Stimulated activated naive CD8-positive, alpha-beta T cell treated with anti-CD3 and anti-CD28 coated beads, Interleukin-15, Interleukin-2, amounts not matched to agents 100 ng/mL and 50 ng/mL, for 24 hours (primary cell): ENCODE measurements at regions not wholly inside any gene's neighbourhood (a gene's known extent, or its start where the extent isn't known, plus 50 kb on each side); places are given as distances from the start of the nearest gene placed in this dataset.

Experiments
- H3K27ac Mint-ChIP-seq: one replicate; pipeline ENCODE4 v1.8.0; 2021; ENCODE audit warnings: mild to moderate bottlenecking, mixed read lengths
- H3K27me3 Mint-ChIP-seq: one replicate; pipeline ENCODE4 v1.8.0; 2021; ENCODE audit warnings: mixed read lengths
- H3K36me3 Mint-ChIP-seq: one replicate; pipeline ENCODE4 v1.8.0; 2021; ENCODE audit warnings: low read depth, mixed read lengths
- H3K4me1 Mint-ChIP-seq: one replicate; pipeline ENCODE4 v1.8.0; 2021; ENCODE audit warnings: low read depth, mixed read lengths
- H3K4me3 Mint-ChIP-seq: one replicate; pipeline ENCODE4 v1.8.0; 2021; ENCODE audit warnings: mild to moderate bottlenecking, mixed read lengths
- H3K9me3 Mint-ChIP-seq: one replicate; pipeline ENCODE4 v1.8.0; 2021; ENCODE audit warnings: mixed read lengths

GRCh38 chr2:186220409-186220808 lies 265.7 kb upstream of the ZC3H15 start:
- H3K27me3 Mint-ChIP-seq, result no peaks in the 10 kb centered on the region
- H3K9me3 Mint-ChIP-seq, result peaks cover 13% of the 10 kb centered on the region
- H3K4me3 Mint-ChIP-seq, result no peak overlapping the region
- no peaks in the 10 kb centered on the region for H3K4me1 Mint-ChIP-seq
- no peak overlapping the region for H3K27ac Mint-ChIP-seq
- H3K36me3 Mint-ChIP-seq, result peaks cover 8% of the 10 kb centered on the region

- Mint-ChIP-seq H3K9me3 (peaks cover 38% of the 10 kb centered on the region), H3K4me3 (no peak overlapping the region), H3K36me3 (peaks cover 45% of the 10 kb centered on the region), H3K4me1 (no peaks in the 10 kb centered on the region), H3K27me3 (no peaks in the 10 kb centered on the region), H3K27ac (no peak overlapping the region)
Measured at GRCh38 chr2:186229265-186229664, 256.8 kb upstream of the ZC3H15 start.

DNA sequence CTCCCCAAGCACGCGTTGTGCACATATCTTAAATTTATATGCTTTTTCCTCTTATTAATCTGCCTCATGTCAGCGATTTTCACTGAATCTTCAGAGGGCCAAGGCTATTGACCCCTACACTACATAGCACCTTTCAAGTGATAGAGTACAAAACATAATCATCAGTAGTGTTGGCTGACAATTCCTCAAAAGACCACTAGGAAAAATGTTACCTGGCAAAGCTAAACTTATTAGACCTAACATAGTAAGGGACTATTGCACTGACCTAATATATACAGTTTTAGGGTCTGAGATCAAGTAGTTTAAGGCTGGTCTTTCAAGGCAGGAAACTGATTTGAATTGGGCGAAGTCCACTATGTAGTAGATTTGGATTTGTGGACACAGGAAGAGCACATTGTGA lies 244.2 kb upstream of the ZC3H15 start:
- H3K4me3 Mint-ChIP-seq, result no peak overlapping the region

GRCh38 chr2:186254759-186255158 lies 231.3 kb upstream of the ZC3H15 start:
- Mint-ChIP-seq H3K27me3 (no peaks in the 10 kb centered on the region), H3K36me3 (no peaks in the 10 kb centered on the region), H3K4me1 (no peaks in the 10 kb centered on the region), H3K9me3 (no peaks in the 10 kb centered on the region), H3K4me3 (no peak overlapping the region), H3K27ac (no peak overlapping the region)

More for the DNA sequence above, 244.2 kb upstream of the ZC3H15 start:
- Mint-ChIP-seq H3K27ac (no peak overlapping the region), H3K9me3 (peaks cover 4% of the 10 kb centered on the region), H3K36me3 (peaks cover under 1% of the 10 kb centered on the region), H3K27me3 (no peaks in the 10 kb centered on the region), H3K4me1 (no peaks in the 10 kb centered on the region)

GRCh38 chr2:186255823-186256222 lies 230.2 kb upstream of the ZC3H15 start:
- no peak overlapping the region for H3K4me3 Mint-ChIP-seq
- H3K9me3 Mint-ChIP-seq, result no peaks in the 10 kb centered on the region
- H3K27me3 Mint-ChIP-seq, result no peaks in the 10 kb centered on the region
- H3K36me3 Mint-ChIP-seq, result no peaks in the 10 kb centered on the region
- no peaks in the 10 kb centered on the region for H3K4me1 Mint-ChIP-seq
- H3K27ac Mint-ChIP-seq, result no peak overlapping the region

DNA sequence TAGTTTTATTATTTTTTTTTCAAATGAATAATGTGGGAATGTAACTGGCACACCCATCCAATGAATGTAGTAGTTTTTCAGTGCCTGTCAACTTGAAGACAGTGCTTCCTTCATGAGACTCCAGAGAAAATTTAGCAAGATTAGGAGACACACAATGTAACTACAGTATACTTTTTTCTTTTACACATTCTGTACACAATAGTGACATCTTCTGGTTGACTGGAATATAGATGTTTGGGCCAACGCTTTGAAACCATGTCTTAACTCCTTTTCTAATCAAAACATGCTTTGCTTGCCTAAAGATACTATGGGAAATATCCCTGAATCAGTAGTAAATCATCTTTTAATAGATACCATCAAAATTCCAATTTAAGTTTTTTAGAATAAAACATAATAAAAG lies 229.5 kb upstream of the ZC3H15 start:
- no peaks in the 10 kb centered on the region for H3K36me3 Mint-ChIP-seq
- H3K4me3 Mint-ChIP-seq, result no peak overlapping the region
- H3K27me3 Mint-ChIP-seq, result no peaks in the 10 kb centered on the region
- no peak overlapping the region for H3K27ac Mint-ChIP-seq
- no peaks in the 10 kb centered on the region for H3K9me3 Mint-ChIP-seq
- no peaks in the 10 kb centered on the region for H3K4me1 Mint-ChIP-seq

- Mint-ChIP-seq H3K9me3 (peaks cover 11% of the 10 kb centered on the region), H3K4me3 (no peak overlapping the region), H3K27ac (no peak overlapping the region), H3K4me1 (no peaks in the 10 kb centered on the region), H3K36me3 (peaks cover 5% of the 10 kb centered on the region), H3K27me3 (no peaks in the 10 kb centered on the region)
Measured at GRCh38 chr2:186263673-186264250, 222.3 kb upstream of the ZC3H15 start.

- no peaks in the 10 kb centered on the region for H3K4me1 Mint-ChIP-seq
- H3K27ac Mint-ChIP-seq, result no peak overlapping the region
- H3K9me3 Mint-ChIP-seq, result peaks cover 20% of the 10 kb centered on the region
- H3K4me3 Mint-ChIP-seq, result no peak overlapping the region
- peaks cover 13% of the 10 kb centered on the region for H3K36me3 Mint-ChIP-seq
- no peaks in the 10 kb centered on the region for H3K27me3 Mint-ChIP-seq
Measured at GRCh38 chr2:186269536-186269935, 216.5 kb upstream of the ZC3H15 start.

GRCh38 chr2:186273953-186274352 lies 212.1 kb upstream of the ZC3H15 start:
- peaks cover 25% of the 10 kb centered on the region for H3K9me3 Mint-ChIP-seq
- H3K4me1 Mint-ChIP-seq, result no peaks in the 10 kb centered on the region
- no peaks in the 10 kb centered on the region for H3K27me3 Mint-ChIP-seq
- no peak overlapping the region for H3K27ac Mint-ChIP-seq
- no peak overlapping the region for H3K4me3 Mint-ChIP-seq
- H3K36me3 Mint-ChIP-seq, result peaks cover 13% of the 10 kb centered on the region

GRCh38 chr2:186274936-186275575 lies 211.0 kb upstream of the ZC3H15 start:
- H3K27ac Mint-ChIP-seq, result no peak overlapping the region
- H3K9me3 Mint-ChIP-seq, result peaks cover 24% of the 10 kb centered on the region
- peaks cover 13% of the 10 kb centered on the region for H3K36me3 Mint-ChIP-seq
- H3K27me3 Mint-ChIP-seq, result no peaks in the 10 kb centered on the region
- no peak overlapping the region for H3K4me3 Mint-ChIP-seq
- no peaks in the 10 kb centered on the region for H3K4me1 Mint-ChIP-seq

- Mint-ChIP-seq H3K4me3 (no peak overlapping the region), H3K4me1 (no peaks in the 10 kb centered on the region), H3K27ac (no peak overlapping the region), H3K27me3 (no peaks in the 10 kb centered on the region), H3K36me3 (peaks cover 13% of the 10 kb centered on the region), H3K9me3 (peaks cover 29% of the 10 kb centered on the region)
Measured at GRCh38 chr2:186276909-186277308, 209.2 kb upstream of the ZC3H15 start.

DNA sequence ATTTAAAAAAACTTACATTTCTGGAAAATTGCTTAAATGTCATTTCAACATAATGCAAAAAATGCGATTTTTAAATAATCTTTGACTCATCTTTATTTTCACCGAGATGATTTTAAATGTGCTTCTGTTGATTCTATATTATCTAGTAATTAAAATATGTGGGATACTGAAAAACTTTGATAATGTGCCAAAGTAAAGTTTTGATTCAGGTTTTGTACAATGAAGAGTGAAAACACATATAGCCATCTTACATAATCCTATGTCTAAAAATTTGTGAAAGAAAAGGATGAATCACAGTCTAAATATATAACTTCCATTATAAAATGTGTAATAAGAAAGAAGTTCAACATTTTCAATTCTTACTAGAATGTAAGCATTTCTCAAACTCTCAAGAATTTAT lies 204.3 kb upstream of the ZC3H15 start:
- Mint-ChIP-seq H3K27ac (no peak overlapping the region), H3K9me3 (peaks cover 11% of the 10 kb centered on the region), H3K36me3 (no peaks in the 10 kb centered on the region), H3K4me1 (no peaks in the 10 kb centered on the region), H3K27me3 (no peaks in the 10 kb centered on the region), H3K4me3 (no peak overlapping the region)

- H3K36me3 Mint-ChIP-seq, result peaks cover 15% of the 10 kb centered on the region
Measured at GRCh38 chr2:186294248-186294888, 191.7 kb upstream of the ZC3H15 start.

DNA sequence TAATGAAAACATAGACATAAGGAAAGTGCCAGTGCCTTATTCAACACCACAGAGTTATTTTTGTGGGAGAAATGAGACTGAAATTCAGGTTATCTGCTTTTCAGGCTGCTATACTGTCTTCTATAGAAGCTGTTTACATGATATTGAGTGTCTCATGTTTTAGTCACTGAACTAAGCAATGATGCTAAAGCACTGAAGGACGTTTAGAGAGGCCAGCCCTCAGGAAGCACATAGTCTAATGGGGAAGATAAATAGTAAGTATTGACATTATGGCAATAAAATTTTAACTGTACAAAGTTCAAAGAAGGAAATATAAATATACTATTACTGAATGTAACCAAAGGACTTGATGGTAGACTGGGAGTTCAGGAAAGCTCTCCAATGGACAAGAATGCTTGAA lies 186.4 kb upstream of the ZC3H15 start:
- Mint-ChIP-seq H3K36me3 (peaks cover 14% of the 10 kb centered on the region), H3K9me3 (peaks cover 8% of the 10 kb centered on the region), H3K4me3 (no peak overlapping the region), H3K4me1 (no peaks in the 10 kb centered on the region), H3K27me3 (no peaks in the 10 kb centered on the region), H3K27ac (no peak overlapping the region)

More at GRCh38 chr2:186294248-186294888, 191.7 kb upstream of the ZC3H15 start:
- Mint-ChIP-seq H3K9me3 (peaks cover 8% of the 10 kb centered on the region), H3K27ac (no peak overlapping the region), H3K27me3 (no peaks in the 10 kb centered on the region), H3K4me3 (no peak overlapping the region), H3K4me1 (no peaks in the 10 kb centered on the region)

DNA sequence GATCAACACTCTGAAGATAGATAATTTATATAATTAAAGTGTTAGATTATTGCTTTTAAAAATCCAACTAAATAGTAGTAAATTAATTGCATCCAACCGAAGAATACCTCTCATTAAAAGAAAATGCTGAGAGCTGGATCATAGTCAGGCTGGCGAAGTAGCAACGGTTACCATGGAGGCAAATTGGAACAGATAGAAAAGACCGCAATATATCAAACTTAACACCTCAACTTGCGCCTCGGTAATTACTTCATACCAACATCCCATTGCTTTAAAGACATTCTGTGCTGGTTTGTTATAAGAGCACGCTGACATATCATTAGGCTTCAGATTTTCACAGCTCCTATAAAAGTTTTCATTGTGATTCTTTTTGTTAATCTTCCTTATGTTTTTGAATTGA lies 183.8 kb upstream of the ZC3H15 start:
- peaks cover 20% of the 10 kb centered on the region for H3K36me3 Mint-ChIP-seq
- no peak overlapping the region for H3K4me3 Mint-ChIP-seq
- no peak overlapping the region for H3K27ac Mint-ChIP-seq
- H3K9me3 Mint-ChIP-seq, result peaks cover 11% of the 10 kb centered on the region
- H3K4me1 Mint-ChIP-seq, result no peaks in the 10 kb centered on the region
- no peaks in the 10 kb centered on the region for H3K27me3 Mint-ChIP-seq
